ENCODE measurements at regions not wholly inside any gene's neighbourhood (a gene's known extent, or its start where the extent isn't known, plus 50 kb on each side); places are given as distances from the start of the nearest gene placed in this dataset.
"Not testable (repeated sequence)": the region's sequence is repeated elsewhere in the genome, so short reads cannot be mapped to it uniquely, and the experiment has no call there.

DNA sequence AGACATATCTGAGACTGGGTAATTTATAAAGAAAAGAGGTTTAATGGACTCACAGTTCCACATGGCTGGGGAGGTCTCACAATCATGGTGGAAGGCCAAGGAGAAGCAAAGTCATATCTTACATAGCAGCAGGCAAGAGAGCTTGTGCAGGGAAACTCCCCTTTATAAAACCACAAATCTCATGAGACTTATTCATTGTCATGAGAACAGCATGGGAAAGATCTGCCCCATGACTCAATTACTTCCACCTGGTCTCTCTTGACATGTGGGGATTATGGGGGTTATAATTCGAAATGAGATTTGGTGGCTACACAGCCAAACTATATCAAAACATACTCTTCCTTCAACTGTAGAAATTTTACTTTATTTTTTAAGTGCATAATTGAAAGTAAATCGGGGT lies 436.3 kb upstream of the KLF6 start:
- TF ChIP-seq, protein P1, sequence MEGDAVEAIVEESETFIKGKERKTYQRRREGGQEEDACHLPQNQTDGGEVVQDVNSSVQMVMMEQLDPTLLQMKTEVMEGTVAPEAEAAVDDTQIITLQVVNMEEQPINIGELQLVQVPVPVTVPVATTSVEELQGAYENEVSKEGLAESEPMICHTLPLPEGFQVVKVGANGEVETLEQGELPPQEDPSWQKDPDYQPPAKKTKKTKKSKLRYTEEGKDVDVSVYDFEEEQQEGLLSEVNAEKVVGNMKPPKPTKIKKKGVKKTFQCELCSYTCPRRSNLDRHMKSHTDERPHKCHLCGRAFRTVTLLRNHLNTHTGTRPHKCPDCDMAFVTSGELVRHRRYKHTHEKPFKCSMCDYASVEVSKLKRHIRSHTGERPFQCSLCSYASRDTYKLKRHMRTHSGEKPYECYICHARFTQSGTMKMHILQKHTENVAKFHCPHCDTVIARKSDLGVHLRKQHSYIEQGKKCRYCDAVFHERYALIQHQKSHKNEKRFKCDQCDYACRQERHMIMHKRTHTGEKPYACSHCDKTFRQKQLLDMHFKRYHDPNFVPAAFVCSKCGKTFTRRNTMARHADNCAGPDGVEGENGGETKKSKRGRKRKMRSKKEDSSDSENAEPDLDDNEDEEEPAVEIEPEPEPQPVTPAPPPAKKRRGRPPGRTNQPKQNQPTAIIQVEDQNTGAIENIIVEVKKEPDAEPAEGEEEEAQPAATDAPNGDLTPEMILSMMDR (IDR thresholded peaks at IDR 0.05; ENCODE audit: low read depth, low read length) = not testable (repeated sequence)
- TF ChIP-seq POLR2A (IDR thresholded peaks at IDR 0.05; ENCODE audit: extremely low read depth, insufficient read length); MYC (IDR thresholded peaks at IDR 0.05; ENCODE audit: low read depth, low read length): not testable (repeated sequence)
- TF ChIP-seq, protein P2, sequence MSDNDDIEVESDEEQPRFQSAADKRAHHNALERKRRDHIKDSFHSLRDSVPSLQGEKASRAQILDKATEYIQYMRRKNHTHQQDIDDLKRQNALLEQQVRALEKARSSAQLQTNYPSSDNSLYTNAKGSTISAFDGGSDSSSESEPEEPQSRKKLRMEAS (IDR thresholded peaks at IDR 0.05; ENCODE audit: low read depth, low read length) = not testable (repeated sequence)

Measured in NB4 (cell line).